Endodermal cell (in vitro differentiated cells): ENCODE measurements at regions not wholly inside any gene's neighbourhood (a gene's known extent, or its start where the extent isn't known, plus 50 kb on each side); places are given as distances from the start of the nearest gene placed in this dataset.

Experiments
- DNase-seq: peaks from one replicate; pipeline ENCODE4 v3.0.0-alpha.2; 2017
- H3K27ac ChIP-seq: 2 replicates; pipeline ENCODE4 v1.5.1; 2013; ENCODE audit warnings: mild to moderate bottlenecking, low read depth, low read length, moderate library complexity
- H3K27me3 ChIP-seq: 2 replicates; pipeline ENCODE4 v1.6.1; 2013; ENCODE audit warnings: mild to moderate bottlenecking, low read length, moderate library complexity; ENCODE audit not compliant: insufficient read depth, control insufficient read depth, poor library complexity, severe bottlenecking
- H3K36me3 ChIP-seq: 2 replicates; pipeline ENCODE4 v1.7.0; 2013; ENCODE audit warnings: mild to moderate bottlenecking, low read length, moderate library complexity; ENCODE audit not compliant: control insufficient read depth, insufficient read depth
- H3K4me1 ChIP-seq: one replicate; pipeline ENCODE4 v1.7.0; 2013; ENCODE audit warnings: low read length; ENCODE audit not compliant: control insufficient read depth, insufficient read depth
- H3K4me3 ChIP-seq: 2 replicates; pipeline ENCODE4 v1.5.1; 2013; ENCODE audit warnings: mild to moderate bottlenecking, low read length, moderate library complexity
- H3K9ac ChIP-seq: 2 replicates; pipeline ENCODE4 v1.6.1; 2013; ENCODE audit warnings: mild to moderate bottlenecking, low read length, moderate library complexity; ENCODE audit not compliant: poor library complexity, severe bottlenecking; ENCODE audit errors: extremely low read depth
- H3K9me3 ChIP-seq: 2 replicates; pipeline ENCODE4 v1.6.1; 2013; ENCODE audit warnings: mild to moderate bottlenecking, low read length, moderate library complexity; ENCODE audit not compliant: control insufficient read depth
- H3K27ac Mint-ChIP-seq: 2 replicates; pipeline ENCODE4 v1.8.0; 2020; ENCODE audit warnings: mixed read lengths
- H3K27me3 Mint-ChIP-seq: 2 replicates; pipeline ENCODE4 v1.8.0; 2021; ENCODE audit warnings: mild to moderate bottlenecking, mixed read lengths; ENCODE audit not compliant: insufficient read depth
- H3K36me3 Mint-ChIP-seq: 2 replicates; pipeline ENCODE4 v1.8.0; 2020; ENCODE audit warnings: low read depth, mixed read lengths
- H3K4me1 Mint-ChIP-seq: 2 replicates; pipeline ENCODE4 v1.8.0; 2020; ENCODE audit warnings: mixed read lengths
- H3K4me3 Mint-ChIP-seq: 2 replicates; pipeline ENCODE4 v1.8.0; 2020; ENCODE audit warnings: mild to moderate bottlenecking, moderate library complexity, mixed read lengths
- H3K9me3 Mint-ChIP-seq: 2 replicates; pipeline ENCODE4 v1.8.0; 2020; ENCODE audit warnings: mild to moderate bottlenecking, mixed read lengths
- CTCF ChIP-seq: fragments of 200-600 bp; sonication (generic); conservative IDR thresholded peaks from 2 replicates; pipeline ENCODE4 v1.5.0; 2021; ENCODE audit warnings: antibody characterized with exemption, mild to moderate bottlenecking
- WGBS, 2 experiments: methylation state at CpG; one replicate each; pipeline versions ENCODE4 v1.1.5 to v1.1.7; 2013; ENCODE audit warnings: missing lambda C conversion rate in 2 of 2, mixed read lengths in 1 of 2; ENCODE audit not compliant: insufficient coverage in 1 of 2, insufficient read length in 1 of 2; 5-methylcytosine and 5-hydroxymethylcytosine counted together

- no peaks in the 10 kb centered on the region for H3K36me3 ChIP-seq
- Mint-ChIP-seq H3K4me3 (no peak overlapping the region), H3K27me3 (no peaks in the 10 kb centered on the region), H3K36me3 (no peaks in the 10 kb centered on the region), H3K9me3 (no peaks in the 10 kb centered on the region), H3K4me1 (no peaks in the 10 kb centered on the region), H3K27ac (no peak overlapping the region)
- 90 to 92% methylated on average over 2 of the region's 2 CpGs for WGBS, 2 experiments
- H3K27me3 ChIP-seq = no peaks in the 10 kb centered on the region
- no peak overlapping the region for H3K9ac ChIP-seq
- no peaks in the 10 kb centered on the region for H3K4me1 ChIP-seq
- H3K4me3 ChIP-seq = no peak overlapping the region
- H3K9me3 ChIP-seq = no peaks in the 10 kb centered on the region
- no peak overlapping the region for H3K27ac ChIP-seq
- TF ChIP-seq CTCF = no peak
- DNase-seq = no peak
Measured at GRCh38 chr2:153780241-153780640, 91.5 kb upstream of the GALNT13 start.

- DNase-seq = no peak
- no peaks in the 10 kb centered on the region for H3K27me3 ChIP-seq
- no peaks in the 10 kb centered on the region for H3K36me3 Mint-ChIP-seq
- H3K4me1 ChIP-seq = no peaks in the 10 kb centered on the region
- no peak overlapping the region for H3K27ac ChIP-seq
- no peaks in the 10 kb centered on the region for H3K9me3 Mint-ChIP-seq
- no peak overlapping the region for H3K4me3 Mint-ChIP-seq
- H3K27ac Mint-ChIP-seq = no peak overlapping the region
- no peak overlapping the region for H3K9ac ChIP-seq
- peaks cover 12% of the 10 kb centered on the region for H3K4me1 Mint-ChIP-seq
- H3K36me3 ChIP-seq = no peaks in the 10 kb centered on the region
- no peak overlapping the region for H3K4me3 ChIP-seq
- 94 to 96% methylated on average over 5 of the region's 5 CpGs for WGBS, 2 experiments
- no peaks in the 10 kb centered on the region for H3K9me3 ChIP-seq
- no peaks in the 10 kb centered on the region for H3K27me3 Mint-ChIP-seq
- TF ChIP-seq CTCF = no peak
Measured at GRCh38 chr2:153786016-153786415, 85.7 kb upstream of the GALNT13 start.

GRCh38 chr2:153787612-153788011 is 84.1 kb upstream of the GALNT13 start:
- peak; percentile 62 for TF ChIP-seq CTCF
- Histone ChIP-seq H3K9ac (no peak overlapping the region), H3K4me3 (no peak overlapping the region), H3K36me3 (no peaks in the 10 kb centered on the region), H3K27ac (no peak overlapping the region), H3K4me1 (no peaks in the 10 kb centered on the region), H3K9me3 (peaks cover 6% of the 10 kb centered on the region), H3K27me3 (no peaks in the 10 kb centered on the region)
- Mint-ChIP-seq H3K4me1 (peaks cover 12% of the 10 kb centered on the region), H3K27ac (no peak overlapping the region), H3K27me3 (no peaks in the 10 kb centered on the region), H3K9me3 (peaks cover 4% of the 10 kb centered on the region), H3K36me3 (no peaks in the 10 kb centered on the region), H3K4me3 (no peak overlapping the region)
- no peak for DNase-seq
- WGBS, 2 experiments = 93% methylated on average over 1 of the region's 1 CpG; no CpG with 5 or more reads in 1 of the 2 experiments
